Head of caudate nucleus (tissue), 42 donors: ENCODE measurements at regions not wholly inside any gene's neighbourhood (a gene's known extent, or its start where the extent isn't known, plus 50 kb on each side); places are given as distances from the start of the nearest gene placed in this dataset.
A peak's percentile ranks its signal among the peaks of the same experiment; 100 is the strongest.

Experiments
- DNase-seq, 42 donors: peaks; one replicate each; pipeline versions ENCODE4 v3.0.0 to v3.0.0-alpha.2; 2020 to 2021; ENCODE audit warnings: mixed read lengths in 7 of 42
- intact Hi-C: fragments of 100-400 bp; cut with DNase I; formaldehyde crosslinking; loops from one replicate; pipeline ENCODE4 v1.15.0; 2022

DNA sequence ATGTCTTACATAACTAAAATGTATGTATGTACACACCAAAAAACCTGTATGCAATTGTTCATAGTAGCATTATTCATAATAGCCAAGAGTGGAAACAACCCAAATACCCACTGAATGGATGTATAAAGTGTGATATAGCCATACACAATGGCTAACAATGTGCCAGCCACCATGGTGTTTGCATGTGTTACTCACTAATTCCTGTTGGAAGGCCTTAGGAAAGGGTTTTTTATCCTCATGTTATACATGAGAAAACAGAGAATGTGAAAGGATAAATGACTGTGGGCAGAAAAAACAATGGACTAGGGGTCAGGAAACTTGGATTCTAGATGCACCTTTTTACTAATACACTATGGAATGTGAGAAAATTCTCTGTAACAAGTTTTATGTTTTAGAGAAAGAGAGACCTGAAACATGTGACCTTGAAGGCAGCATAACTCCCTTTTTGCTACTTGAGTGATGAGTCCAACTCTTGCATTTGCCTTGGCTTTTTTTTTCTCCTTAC lies 55.7 kb downstream of the TIGD2 start:
- no peak for DNase-seq
- intact Hi-C loops = no loop called here

DNA sequence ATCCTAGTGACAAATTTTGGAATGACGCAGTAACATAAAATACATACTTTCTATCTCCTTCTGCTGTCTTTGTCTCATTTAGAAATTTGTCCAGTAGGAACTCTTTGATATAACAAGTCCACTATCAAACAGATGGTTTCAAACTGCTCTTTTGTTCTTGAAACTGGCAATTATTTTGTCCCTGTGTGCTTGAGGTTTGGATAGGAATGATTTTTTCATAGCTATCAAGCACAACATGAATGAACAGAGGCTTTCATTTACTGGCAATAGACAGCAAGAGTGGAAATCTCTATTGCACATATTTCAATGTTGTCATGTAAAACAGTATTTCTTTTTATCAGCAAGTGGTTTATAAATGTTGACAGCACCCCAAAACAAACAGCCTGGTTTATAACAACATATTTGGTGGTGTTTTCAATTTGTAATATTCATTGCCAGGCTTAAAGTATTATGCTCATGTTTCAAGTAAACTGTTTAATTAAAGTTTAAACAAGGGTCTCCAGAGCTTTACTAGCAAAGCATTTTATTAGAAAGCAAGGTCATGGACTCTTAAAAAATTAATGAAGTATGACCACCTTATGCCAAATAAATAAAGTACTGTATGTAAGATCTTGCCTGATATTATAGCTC lies 60.0 kb downstream of the TIGD2 start:
- DNase-seq = no peak
- intact Hi-C loops = no loop called here

DNA sequence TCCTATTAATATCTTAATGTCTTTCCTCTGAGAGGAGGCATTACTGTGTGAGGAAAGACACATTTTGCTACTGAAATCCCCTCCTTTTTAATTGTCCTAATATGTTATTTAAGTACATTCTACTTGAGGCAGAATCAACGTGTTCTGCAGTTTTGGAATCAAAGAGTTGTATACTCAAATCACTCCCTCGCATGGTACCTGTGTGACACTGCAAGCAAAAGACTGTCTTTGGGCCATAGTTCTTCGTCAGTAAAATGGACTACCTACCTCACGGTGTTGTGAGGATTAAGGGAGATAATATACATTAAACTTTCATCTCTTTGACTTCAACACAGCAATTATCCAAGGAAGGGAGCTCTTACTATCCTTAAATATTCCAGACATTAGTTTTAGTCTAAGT lies 61.5 kb downstream of the TIGD2 start:
- DNase-seq = no peak
- intact Hi-C loops = no loop called here

DNA sequence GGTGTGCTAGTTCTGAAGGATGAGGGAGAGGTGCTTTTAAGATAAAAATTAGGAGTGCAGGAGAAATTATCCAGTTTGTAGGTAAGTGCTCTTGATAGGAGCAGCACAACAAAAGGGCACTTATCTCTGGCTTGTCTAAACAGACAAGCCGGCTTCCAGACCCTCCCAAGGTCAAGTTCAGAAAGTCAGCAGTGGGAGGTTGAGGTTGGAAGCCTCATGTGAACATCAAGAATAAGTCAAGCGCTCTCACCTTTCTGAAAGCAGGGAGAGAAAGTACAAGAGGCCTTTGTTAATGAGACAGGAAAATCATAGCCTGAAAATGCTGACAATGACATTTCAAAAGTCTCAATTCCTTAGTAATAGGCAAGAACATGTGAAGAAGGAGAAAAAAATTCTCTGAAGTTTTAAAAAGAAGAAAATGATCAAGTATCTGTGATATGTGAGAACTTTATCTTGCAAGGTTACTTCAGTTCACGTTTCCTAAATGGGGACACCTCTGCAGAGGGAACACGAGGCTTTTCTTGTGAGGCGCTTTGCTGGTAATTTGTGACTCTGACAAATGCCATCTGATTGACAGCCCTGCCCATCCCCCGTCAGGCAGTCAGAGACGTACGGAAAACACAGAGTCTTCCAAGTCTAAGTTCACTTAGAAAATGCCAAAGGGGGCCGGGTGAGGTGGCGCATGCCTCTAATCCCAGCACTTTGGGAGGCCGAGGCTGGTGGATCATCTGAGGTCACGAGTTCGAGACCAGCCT lies 62.2 kb downstream of the TIGD2 start:
- peak in 40 of 42 donors; percentile 9 to 83 (median 56) for DNase-seq
- intact Hi-C loops = no loop called here

DNA sequence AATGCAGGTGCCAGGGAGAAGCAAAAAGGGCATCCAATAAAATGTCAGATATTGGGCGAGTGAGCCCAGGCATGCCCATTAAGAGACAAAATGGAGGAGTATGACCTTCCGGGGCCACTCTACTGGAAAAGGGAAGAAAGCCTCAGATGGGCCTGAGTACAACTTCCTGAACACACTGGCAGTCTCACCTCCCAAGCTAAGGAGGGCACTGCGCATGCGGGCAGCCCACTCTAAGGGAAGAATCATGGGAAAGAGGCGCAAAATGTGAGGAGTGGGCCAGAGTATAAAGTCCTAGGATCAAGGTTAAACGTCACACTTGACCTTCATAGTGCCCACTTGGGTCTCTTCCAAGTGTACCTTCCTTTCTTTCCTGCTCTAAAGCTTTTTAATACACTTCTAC lies 63.5 kb downstream of the TIGD2 start:
- DNase-seq = no peak
- intact Hi-C loops = no loop called here

DNA sequence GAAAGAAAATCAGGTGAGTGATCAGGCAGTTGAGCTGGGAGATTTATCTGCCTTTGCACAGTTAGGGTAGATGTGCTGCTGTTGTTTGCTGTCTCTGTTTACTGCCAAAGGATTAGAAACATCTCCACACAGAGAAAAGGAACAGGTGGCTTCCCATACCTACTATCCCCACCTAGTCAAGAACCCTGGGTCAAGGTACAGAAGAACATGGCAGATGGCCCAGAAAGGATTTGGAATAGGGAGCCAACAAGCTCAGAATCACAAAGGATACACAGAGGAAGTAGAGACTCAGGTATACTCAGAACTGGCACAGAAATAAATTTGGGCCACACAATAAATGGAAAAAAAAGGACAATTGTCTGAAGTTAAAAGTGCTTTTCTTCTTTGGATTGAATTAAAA lies 64.3 kb downstream of the TIGD2 start:
- no peak for DNase-seq
- intact Hi-C loops = no loop called here

DNA sequence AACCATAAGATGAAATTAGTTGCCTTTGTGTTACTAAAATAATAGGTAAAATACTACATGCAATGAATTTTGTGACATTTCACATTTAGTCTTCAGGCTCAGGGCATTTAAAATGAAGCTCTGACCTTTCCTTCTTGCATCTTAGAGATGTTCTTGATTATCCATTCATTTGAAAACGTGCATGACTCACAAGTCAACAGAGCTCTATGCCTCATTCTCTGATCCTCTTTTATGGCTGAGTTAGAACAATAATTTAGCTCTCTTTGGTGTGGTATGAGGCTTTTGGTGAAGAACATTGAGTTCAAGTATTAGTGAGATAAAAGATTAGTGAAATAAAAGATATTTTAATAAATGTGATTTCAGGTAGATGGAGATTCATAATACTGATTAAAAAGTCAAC lies 66.5 kb downstream of the TIGD2 start:
- DNase-seq = no peak
- intact Hi-C loops = no loop called here

DNA sequence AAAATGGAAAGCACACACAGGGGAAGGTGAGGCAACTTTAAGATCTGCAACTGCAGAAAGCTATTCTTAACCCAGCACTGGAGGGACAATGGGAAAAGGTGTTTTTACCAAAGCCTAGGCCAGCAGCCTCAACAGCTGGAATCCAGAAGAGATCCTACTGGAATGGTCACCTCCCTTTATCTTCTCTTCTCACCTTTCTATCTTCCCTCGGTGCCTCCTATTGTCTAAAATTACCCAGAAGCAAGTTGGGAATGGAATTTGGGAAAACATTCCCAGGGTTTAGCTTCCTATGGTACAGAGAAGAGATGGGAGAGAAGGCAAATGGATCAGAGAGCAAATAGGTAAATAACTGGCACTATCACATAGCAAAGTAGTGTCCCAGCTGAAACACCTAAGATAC lies 73.1 kb downstream of the TIGD2 start:
- intact Hi-C loops = no loop called here
- DNase-seq = no peak
